GM19238 (cell line): ENCODE measurements at regions not wholly inside any gene's neighbourhood (a gene's known extent, or its start where the extent isn't known, plus 50 kb on each side); places are given as distances from the start of the nearest gene placed in this dataset.
A peak's percentile ranks its signal among the peaks of the same experiment; 100 is the strongest.

ENCODE experiments used
- DNase-seq: peaks from one replicate; pipeline ENCODE4 v3.0.0; 2011; ENCODE audit warnings: low spot score; ENCODE audit not compliant: insufficient read length

DNA sequence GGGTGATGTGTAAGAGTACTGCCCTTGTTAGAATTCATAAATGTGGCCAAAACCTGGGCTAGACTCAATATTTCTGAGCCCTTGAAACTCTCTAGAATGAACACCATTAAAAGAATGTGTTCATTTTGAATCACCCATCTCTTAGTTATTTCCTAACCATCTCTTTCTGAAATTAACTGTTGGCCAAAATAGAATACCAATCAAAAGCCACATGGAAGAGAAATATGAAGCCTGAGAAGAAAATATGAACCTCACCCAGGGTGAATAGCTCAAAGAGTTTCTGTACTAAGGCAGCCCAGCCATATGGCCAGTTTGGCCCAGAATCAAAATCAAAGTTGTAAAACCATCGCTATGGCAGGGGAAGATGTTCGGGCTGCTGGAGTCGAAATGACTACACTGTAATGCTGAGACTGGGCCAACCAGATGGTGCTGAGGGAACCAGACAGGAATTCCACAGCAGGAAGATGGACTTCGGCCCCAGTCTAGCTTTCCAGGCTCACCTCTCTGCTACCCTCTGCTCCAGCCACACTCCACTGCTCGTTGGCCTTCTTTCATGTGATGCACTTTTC is 154.3 kb upstream of the ZFHX3 start:
- DNase-seq = no peak

DNA sequence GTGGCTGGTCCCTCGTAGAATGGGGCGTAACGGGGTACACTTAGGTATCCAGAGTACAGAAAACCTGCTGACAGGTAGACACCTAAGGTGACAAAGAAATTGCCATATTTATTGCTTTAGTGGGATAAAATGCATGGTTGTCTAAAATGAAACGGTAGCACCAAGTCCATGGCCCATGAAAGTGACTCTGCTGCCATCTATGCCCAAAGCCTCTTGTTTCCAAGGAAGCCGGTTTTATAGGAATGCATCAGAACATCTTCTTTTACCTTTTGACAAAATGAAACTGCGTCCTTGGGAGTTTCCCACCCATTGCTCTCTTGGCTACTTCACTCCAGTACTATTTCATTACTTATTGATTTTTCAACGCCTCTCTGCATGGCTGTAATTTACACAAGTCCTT is 151.3 kb upstream of the ZFHX3 start:
- no peak for DNase-seq

DNA sequence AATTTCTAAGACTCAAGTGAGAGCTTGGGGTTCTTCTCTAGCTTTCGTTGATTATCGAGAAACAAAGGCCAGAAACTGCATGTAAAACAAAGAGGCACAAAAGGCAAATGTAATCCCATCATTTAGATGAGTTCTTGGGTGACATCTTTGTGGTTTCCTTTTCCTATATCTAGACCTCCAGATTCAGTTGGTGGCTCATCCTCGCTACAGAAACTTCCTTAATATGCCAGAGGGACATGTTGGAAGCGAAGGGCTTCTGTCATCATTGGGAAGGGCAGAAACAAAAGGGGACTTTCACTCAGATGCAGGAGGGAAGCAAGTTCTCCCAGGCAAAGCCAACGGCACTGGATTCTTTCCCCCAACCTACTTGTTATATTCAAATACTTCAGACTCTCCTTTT is 150.6 kb upstream of the ZFHX3 start:
- DNase-seq = no peak

DNA sequence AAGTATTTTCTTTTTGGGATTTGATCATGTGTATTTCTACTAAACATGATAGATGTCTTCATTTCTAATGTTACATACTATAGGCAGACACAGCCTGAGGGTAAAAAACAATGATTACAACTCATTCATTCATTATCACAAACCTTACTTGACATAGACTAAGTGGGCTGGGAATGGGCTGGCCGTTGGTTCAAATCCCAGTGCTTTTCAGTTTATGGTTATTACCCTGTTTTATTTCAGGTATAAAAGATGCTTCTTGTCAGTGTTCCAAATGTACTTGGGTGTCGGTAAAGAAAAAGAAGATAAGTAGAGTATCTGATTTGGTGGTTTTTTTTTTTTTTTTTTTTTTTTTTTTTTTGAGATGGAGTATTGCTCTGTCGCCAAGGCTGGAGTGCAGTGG is 149.7 kb upstream of the ZFHX3 start:
- DNase-seq = no peak

DNA sequence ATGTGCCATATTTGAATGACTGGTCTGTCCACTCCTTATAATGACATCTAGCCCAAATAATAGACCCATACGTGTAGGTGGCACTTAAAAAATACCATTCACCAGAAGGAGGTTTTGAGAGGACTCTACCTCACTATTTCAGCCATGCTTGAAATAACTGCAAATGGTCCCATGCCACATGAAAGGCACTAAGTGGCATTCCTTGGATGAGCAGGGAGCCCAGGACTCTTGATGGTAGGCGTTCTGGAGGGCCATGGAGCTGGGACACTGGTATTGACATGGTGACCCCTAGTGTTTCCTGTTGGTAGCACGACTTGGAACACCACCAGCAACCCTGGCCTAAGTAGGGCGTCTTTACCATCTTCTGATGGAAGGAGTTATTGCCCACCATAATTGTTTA is 148.7 kb upstream of the ZFHX3 start:
- peak; percentile 35 for DNase-seq

DNA sequence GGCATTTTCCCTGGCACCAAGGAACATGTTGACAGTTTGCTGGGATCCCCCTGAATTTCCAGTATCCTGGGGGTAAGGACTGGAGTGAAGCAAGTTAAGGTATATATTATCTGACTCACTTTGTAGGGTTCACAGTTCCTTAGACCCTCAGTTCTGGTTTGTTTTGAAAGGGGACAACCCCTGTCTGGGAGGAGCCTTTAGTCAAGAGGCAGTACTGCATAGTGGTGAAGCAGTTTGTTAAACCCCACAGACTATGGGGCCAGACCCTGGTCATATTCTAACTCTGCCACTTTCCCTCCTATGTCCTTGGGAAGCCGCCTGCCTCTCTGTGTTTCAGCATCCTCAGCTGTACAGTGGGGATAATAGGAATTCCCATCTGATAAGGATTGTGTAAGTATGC is 145.5 kb upstream of the ZFHX3 start:
- DNase-seq = no peak

DNA sequence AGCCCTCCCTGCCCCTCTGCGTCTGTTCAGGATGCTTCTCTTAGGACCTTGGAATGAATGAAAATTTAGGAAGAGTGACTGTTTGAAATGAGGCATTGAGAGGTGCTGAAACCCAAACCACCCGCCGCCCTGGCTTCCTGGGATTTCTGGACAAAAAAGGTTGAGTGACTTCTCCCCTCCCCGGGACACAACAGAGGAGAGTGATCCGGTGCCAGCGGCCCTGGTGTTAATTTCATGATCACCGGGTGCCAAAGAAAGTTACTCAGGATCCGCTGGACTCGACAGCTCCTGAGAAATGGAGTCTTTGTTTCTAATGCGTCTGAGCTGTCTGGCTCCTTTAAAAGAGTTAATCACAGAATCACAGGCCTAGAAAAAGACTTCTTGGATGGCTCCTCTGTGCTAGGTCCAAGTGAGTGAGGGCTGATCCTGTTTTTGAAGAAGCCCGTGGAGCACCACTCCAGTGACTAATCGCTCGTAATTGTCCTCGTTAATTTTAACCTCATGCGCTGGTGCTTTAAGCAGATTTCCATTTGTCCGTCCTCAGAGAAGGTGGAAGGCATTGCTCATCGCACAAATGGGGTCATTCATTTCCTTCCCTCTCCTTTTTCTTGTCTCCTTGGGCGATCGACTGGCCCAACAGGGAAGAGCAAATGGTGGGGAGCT is 144.4 kb upstream of the ZFHX3 start:
- no peak for DNase-seq

DNA sequence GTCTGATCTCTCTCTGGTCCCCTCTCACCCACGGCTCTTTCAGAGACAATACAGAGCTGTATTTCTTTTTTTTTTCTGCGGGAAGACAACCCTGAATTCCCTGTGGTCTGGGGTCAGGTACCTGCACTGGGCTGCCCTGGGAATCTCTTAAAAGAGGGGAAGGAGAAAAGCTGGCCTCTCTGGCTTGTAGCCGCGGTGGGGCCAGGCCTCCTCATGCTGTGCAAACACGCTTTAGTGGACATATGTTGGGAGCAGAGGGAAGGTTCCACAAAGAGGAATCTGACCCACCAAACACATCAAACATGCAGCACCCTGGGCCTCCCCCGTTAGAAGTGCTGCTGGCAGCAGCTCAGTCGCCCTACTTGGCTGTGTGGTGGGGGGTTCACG is 143.7 kb upstream of the ZFHX3 start:
- no peak for DNase-seq

DNA sequence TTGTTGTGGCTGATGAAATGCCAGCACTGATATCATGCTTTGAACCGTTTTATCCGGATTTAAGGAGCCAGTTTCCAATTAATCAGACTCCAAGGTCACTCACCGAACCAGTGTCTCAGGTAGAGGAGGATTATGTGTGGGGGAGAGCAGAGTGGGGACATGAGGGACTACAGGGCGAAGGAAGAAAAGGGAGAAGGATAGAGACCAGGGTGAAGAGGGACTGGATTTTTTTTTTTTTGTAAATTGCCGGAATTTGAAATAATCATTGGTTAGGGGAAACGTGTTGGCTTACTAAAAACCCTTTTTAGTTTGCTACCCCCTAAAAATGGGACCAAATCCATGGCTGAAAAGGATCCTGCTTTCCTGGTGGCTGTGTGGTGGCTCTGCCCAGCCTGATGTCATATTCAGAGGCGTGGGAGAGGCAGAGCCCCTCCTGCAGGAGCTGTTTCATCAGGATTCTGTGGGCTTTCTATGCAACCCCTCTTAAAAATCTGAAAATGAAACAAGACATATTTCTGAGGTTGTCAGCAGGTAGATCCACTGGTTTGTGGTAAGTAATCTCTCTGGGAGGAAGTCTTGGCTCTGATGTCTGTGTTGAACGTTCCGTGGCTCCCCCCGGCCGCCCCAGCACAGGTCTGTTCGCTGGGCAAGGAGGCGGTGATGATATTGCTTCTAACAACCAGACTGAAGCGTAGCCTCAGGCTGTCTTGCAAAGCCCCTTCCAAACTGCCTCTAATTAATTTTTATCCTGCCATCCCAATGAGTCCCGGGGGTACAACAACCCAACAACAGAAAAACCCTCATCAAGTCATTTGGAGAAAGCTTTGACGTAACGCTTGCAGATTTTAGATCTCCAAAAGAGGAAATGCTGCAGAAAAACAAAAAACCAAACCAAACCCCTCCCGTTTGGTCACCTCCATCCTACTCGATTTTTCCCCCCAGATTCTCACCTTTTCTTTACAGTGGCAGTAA is 143.0 kb upstream of the ZFHX3 start:
- DNase-seq = no peak

DNA sequence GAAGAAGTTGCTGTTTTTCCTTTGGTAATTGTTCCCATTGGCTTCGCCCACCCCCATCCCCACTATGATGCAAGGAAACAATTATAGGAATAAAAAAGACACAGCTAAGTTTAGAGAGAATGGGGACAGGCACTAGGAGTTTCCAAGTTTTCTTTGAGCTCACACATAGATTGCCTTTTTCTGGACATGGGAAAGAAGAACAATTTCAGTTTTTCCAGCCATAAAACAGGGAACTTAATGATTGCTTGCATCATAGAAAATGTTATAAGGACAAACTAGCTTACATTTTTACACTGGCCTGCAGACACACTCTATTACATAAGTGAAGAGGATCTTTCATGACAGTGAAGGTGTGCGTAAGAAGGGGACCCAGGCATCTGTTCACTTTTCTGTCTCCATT is 142.3 kb upstream of the ZFHX3 start:
- DNase-seq = no peak

DNA sequence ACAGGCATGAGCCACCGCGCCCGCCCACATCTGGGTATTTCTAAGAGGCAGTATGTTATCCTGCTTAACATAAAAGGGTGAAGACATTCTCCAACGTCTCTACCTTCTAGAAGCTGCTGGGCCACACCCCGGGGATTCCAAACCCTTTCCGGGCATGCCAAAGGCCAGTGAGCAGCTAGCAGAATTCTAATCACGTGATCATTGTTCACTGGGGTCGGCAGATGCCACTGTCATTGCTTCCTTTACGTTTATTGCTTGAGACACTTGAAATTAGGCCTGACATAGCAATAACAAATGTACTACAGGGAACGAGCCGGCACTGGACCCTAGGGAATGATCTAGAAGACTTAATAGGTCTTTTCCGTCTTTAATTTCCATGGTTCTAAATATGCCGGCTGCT is 141.2 kb upstream of the ZFHX3 start:
- DNase-seq = no peak

DNA sequence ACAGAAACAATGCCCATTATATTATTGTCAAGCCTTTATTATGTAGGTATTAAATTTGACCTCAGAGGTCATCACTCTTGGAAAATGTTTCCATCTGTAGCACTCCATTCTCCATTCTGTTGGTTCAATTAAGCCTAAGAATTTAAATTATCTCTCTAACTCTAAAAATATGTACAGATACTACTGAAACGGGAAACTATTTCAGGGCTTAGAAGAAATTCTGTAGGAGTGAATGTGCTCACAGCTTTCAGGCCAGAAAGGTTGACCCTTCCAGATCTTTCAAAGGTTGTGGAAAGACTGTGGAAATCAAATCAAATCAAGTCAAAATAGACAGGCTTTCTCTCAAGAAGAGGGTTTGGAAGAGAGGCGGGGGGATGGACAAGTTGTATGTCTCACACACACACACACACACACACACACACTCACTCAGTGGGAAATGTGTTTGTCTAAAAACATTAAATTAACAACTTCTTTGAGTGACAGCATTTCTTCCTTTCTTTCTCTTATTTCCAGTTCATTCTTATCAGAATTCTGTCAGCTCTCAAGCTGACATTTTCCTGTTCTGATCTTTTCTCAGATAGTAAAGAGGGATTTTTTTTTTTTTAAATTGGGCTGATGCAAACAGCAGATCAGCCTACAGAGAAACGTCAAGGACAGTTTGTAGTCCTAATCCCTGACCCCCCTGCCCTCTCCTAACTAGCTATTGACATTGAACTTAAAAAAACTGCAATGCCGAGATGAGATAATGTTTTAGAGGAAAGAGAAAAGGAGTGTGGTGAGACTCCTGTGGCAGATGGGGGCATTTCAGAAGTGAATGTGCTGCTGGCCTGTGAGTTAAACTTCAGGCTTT is 139.0 kb upstream of the ZFHX3 start:
- no peak for DNase-seq

DNA sequence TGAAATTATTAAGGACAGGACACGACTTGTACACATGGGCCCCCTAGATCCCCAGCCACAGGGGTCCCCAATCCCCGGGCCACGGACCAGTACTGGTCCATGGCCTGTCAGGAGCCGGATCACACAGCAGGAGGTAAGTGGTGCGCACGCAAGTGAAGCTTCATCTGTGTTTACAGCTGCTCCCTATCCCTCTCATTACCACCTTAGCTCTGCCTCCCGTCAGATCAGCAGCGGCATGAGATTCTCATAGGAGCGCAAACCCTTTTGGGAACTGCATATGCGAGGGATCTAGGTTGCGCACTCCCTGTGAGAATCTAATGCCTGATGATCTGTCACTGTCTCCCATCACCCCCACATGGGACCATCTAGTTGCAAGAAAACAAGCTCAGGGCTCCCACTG is 137.8 kb upstream of the ZFHX3 start:
- DNase-seq = no peak

DNA sequence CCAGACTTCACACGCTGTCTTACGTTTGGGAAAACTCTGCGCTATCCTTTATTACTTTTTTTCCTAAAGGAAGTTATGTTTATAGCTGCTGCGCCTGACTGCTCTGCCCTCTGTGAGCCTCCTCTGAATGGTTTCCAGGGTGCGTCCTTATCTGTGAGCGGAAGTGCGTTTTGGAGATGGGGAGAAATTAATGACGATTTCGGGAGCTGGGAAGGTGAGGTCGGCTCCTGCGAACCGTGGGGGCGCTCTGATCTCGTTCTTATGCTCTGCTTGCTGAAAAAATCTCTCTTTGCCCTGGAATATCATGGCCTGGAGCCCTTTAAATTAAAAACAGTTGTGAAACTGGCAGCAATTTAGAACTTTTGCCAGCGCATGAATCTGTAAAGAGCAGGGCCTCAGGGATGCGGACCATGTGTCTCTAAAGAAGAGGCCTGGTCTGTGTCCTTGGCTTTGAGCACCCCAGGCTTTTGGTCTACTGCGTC is 135.7 kb upstream of the ZFHX3 start:
- DNase-seq = no peak

DNA sequence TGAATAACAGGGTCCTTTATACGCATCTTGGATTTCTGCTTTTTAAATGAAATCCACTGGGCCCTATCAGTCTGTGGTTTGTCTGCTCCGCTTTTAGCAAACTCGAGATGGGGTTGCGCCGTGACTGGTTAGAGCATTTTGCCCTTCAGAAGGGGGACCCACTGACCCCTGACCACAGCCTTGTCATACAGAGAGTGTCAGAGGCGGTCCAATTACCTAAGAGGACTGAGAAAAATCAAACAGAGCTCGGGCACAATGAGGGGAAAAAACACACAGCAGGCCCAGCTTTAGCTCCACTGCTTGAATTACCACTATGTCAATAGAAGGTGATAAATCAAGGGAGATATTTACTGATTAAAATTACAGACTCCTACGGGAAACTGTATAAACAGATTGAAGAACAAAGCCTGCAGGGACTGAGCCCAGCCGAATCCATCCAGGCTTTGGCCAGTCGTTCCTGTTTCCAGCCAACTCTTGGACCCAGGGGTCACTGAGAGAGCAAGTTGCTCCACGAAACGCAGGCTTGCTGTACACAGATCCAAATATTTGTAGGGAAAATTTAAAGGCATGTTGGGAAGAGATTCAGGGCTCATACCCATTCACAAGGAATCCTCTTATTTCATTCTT is 131.9 kb upstream of the ZFHX3 start:
- DNase-seq = no peak

DNA sequence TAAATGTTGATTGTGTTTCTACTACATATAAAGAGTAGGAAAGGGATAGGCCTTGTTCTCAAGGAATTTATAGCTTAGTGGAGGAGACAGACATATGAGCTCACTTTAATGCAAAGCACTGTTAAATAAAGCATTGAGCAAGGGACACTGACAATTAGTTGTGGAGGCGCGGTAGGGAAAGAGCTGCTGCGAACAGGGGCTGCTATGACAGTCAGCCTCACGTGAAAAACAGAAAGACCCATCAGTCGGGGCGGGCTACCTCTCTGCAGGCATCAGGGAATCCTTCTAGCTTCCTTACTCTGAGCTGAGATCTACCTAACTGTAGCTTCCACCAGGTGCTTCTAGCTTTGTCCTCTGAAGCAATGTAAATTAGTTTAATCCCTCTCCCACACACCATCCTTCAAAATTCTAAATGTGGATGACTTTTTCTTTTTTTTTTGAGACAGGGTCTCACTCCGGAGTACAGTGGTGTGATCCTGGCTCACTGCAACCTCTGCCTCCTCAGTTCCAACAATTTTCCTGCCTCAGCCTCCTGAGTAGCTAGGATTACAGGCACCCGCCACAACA is 129.9 kb upstream of the ZFHX3 start:
- no peak for DNase-seq

DNA sequence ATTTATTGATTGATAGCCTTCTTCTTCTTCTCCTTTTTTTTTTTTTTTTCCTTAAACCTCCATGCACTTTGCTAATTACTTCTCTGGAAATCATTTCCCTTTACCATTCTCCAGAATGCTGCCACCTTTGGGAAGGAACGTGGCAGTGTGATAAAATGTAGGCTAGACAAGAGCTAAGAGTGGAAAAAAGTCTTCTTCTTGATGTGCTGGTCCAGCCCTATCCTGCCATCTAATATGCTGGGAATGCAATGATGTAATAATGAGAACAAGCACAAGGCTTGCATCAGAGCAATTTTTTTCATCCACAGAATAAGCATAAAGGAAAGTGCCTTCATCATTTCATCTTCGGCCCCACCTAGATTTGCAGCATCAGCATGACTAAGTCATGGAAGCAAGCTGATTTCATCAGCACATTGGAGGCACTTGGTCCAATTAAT is 128.7 kb upstream of the ZFHX3 start:
- DNase-seq = no peak

DNA sequence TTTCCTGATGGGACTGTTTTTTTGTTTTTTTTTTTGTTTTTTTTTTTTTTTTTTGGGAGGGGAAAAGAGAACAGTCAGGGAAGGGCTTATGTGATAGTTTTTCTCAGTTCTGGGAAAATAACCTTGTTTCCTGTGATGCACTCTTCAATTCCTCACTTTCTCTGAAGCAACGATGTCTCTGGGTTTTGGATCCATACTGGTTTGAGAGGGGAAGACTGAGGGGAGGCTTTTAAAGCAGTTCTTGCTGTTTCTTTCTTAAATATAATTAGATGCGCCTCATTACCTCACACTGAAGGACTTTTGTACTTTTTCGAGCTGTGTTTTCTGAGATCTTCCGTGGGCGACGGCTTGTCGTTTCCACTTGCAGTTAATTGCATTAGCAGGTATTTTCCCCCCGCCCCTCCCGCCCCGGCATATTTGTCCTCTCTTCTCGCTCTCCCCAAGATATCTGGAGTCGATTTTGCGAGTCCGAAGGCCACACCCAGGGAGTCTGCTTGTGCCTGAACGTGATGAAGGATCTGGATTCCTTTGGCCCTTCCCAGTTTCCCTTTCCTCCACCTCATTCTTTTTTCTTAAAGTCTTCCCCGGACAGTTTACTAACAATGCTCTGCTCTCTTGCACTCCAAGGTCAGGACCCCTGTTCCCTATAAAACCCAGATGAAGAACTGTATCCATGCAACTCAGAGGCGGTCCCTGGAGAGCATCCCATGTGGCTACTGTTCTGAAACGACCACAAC is 125.2 kb upstream of the ZFHX3 start:
- no peak for DNase-seq

DNA sequence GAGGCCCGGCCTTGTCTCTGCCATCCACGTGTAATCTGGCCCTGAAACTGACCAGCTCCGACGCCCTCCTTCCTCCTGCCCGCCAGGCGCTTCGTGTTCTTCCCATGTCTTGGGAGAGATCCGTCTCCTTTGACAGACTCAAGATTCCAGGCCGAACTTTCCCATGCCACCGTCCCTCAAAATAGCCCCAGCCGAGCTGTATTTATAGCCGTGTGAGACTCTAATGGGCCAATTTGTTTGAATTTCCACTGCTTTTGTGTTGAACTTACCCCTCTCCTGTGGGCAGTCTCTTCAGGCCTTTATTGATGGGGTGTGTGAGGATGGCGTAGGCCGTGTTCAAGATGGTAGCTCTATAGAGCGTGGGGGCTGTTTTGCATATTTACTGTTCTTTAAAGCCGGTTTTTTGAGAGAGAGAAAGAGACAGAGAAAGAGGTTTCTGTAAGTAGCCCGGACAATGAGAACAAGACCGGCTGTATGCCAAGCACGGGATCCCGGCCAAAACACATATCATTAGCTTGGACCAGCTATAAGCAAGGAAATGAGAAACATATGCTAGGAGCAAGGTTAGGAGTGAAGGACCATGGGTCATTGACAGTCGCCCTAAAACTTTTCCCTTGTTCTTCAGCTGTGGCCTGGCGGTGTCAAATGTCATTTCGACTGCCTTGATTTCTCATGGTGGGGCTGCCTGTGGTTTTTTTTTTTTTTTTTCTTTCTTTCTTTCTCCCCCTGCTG is 124.5 kb upstream of the ZFHX3 start:
- DNase-seq = no peak
